GM19395 (cell line): ENCODE measurements at regions not wholly inside any gene's neighbourhood (a gene's known extent, or its start where the extent isn't known, plus 50 kb on each side); places are given as distances from the start of the nearest gene placed in this dataset.

Experiments used
- ATAC-seq: cut with Tn5 transposase; IDR thresholded peaks from one replicate; pipeline ENCODE4 v1.9.1; 2021; ENCODE audit warnings: mild to moderate bottlenecking, moderate library complexity; ENCODE audit not compliant: unreplicated experiment

GRCh38 chr10:90650858-90651257, 207.0 kb downstream of the HTR7 start:
- ATAC-seq, result no peak

- ATAC-seq, result no peak
These were observed 205.3 kb downstream of the HTR7 start for GRCh38 chr10:90652519-90652918.

GRCh38 chr10:90658791-90659190, 199.0 kb downstream of the HTR7 start:
- ATAC-seq, result no peak

GRCh38 chr10:90665905-90666662, 191.8 kb downstream of the HTR7 start:
- no peak for ATAC-seq

GRCh38 chr10:90674461-90674860, 183.4 kb downstream of the HTR7 start:
- ATAC-seq, result no peak

- no peak for ATAC-seq
These were observed 182.9 kb downstream of the HTR7 start for GRCh38 chr10:90674928-90675327.

- ATAC-seq, result no peak
These were observed 182.2 kb downstream of the HTR7 start for GRCh38 chr10:90675621-90676020.
